ENCODE measurements at regions not wholly inside any gene's neighbourhood (a gene's known extent, or its start where the extent isn't known, plus 50 kb on each side); places are given as distances from the start of the nearest gene placed in this dataset.

DNA sequence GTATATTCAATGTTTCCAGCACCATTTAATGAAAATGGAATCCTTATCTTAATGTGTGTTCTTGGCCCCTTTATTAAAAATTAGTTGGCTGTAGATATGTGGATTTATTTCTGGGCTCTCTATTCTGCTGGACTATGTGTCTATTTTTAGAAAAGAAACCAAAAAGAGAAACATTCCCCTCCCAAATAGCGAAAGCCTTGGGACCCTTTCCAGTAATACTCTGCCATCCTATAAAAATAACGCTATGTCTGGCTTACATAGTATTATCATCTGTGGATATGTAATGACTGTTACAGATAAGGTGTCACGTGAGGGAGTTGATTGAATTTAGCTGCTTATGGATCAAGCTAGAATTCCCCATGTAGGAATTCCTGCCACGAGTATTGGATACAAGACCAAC is 279.3 kb upstream of the KIF2B start:
- no peaks in the 10 kb centered on the region for H3K27me3 Mint-ChIP-seq
- no peaks in the 10 kb centered on the region for H3K36me3 Mint-ChIP-seq (ENCODE audit: low read depth)
- no peaks in the 10 kb centered on the region for H3K4me1 Mint-ChIP-seq (ENCODE audit: low read depth)
- TF ChIP-seq, protein P1, sequence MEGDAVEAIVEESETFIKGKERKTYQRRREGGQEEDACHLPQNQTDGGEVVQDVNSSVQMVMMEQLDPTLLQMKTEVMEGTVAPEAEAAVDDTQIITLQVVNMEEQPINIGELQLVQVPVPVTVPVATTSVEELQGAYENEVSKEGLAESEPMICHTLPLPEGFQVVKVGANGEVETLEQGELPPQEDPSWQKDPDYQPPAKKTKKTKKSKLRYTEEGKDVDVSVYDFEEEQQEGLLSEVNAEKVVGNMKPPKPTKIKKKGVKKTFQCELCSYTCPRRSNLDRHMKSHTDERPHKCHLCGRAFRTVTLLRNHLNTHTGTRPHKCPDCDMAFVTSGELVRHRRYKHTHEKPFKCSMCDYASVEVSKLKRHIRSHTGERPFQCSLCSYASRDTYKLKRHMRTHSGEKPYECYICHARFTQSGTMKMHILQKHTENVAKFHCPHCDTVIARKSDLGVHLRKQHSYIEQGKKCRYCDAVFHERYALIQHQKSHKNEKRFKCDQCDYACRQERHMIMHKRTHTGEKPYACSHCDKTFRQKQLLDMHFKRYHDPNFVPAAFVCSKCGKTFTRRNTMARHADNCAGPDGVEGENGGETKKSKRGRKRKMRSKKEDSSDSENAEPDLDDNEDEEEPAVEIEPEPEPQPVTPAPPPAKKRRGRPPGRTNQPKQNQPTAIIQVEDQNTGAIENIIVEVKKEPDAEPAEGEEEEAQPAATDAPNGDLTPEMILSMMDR (IDR thresholded peaks at IDR 0.05): no peak
- ATAC-seq (no peak), DNase-seq (no peak)
- ChIA-PET CTCF (no interaction called here), POLR2A (interaction anchor here (0.5 kb wide), 1 partner anchor 112 kb away, joined by 5 read pairs; no protein-coding TSS in a partner anchor)
- H3K9me3 Mint-ChIP-seq: peaks cover 4% of the 10 kb centered on the region
- no peak overlapping the region for H3K27ac Mint-ChIP-seq
- H3K4me3 Mint-ChIP-seq: no peak overlapping the region
- intact Hi-C loops (cut with micrococcal nuclease): no loop called here

DNA sequence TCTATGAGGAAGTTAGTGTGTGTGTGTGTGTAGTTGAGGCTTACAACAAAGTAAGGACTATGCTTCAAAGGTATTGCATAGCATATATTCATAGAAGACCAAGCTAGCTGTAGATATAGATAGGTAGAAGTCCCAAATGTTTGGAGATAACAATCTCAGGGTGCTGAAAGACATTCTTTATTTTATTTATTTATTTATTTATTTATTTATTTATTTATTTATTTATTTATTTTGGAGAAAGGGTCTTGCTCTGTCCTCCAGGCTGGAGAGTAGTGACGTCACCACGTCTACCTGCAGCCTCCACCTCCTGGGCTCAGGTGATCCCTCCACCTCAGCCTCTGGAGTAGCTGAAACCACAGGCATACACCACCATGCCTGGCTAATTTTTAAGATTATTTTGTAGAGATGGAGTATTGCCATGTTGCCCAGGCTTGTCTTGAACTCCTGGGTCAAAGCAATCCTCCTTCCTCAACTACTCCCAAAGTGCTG is 284.6 kb upstream of the KIF2B start:
- no peaks in the 10 kb centered on the region for H3K4me1 Mint-ChIP-seq (ENCODE audit: low read depth)
- POLR2A ChIA-PET: no interaction called here
- DNase-seq: no peak

DNA sequence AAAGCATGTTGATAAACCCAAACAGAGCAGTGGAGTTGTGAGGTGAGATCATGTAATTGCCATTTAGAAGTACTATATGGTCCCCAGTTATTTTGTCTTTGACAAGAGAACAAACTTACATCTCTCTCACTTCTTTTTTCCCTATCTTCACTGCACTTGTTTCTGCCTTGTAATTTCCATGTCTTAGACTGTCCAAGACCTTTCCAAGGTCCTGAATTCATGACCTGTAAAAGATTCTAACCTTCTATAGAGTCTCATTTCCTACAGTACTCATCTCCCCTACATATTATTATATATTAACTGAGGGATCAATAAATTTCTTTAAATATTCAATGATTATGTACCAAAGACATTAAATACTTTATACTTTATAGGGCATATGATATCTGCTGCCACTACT is 295.3 kb upstream of the KIF2B start:
- no peak for ATAC-seq
- Mint-ChIP-seq H3K27ac (no peak overlapping the region), H3K4me1 (ENCODE audit: low read depth) (no peaks in the 10 kb centered on the region), H3K27me3 (no peaks in the 10 kb centered on the region), H3K4me3 (no peak overlapping the region), H3K36me3 (ENCODE audit: low read depth) (no peaks in the 10 kb centered on the region), H3K9me3 (peaks cover 15% of the 10 kb centered on the region)
- DNase-seq: no peak
- POLR2A ChIA-PET: no interaction called here
- CTCF ChIA-PET: no interaction called here
- intact Hi-C loops (cut with micrococcal nuclease): no loop called here
- TF ChIP-seq, protein P1 (IDR thresholded peaks at IDR 0.05): no peak

More for the DNA sequence above, 284.6 kb upstream of the KIF2B start:
- intact Hi-C loops (cut with micrococcal nuclease): no loop called here
- no peak for ATAC-seq
- H3K27me3 Mint-ChIP-seq: no peaks in the 10 kb centered on the region
- H3K36me3 Mint-ChIP-seq (ENCODE audit: low read depth): no peaks in the 10 kb centered on the region
- H3K4me3 Mint-ChIP-seq: no peak overlapping the region
- peaks cover 1% of the 10 kb centered on the region for H3K9me3 Mint-ChIP-seq
- TF ChIP-seq, protein P1 (IDR thresholded peaks at IDR 0.05): no peak
- CTCF ChIA-PET: no interaction called here
- no peak overlapping the region for H3K27ac Mint-ChIP-seq

DNA sequence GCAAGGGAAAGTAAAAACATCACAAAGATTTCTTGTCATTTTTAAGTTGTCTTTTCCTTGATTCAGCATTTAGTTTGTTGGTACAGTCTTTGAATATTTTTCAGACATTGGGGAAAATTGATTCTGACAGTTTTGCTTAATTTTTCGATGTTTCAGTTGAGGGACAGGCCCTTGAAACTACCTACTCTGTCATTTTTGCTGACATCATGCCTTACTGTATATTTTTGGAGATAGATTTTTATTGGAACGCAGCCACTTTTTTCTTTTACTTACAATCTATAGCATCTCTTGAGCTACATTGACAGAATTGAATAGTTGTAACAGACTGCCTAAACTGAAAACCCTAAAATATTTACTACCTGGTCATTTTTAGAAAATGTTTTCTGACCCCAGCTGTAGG is 297.1 kb upstream of the KIF2B start:
- H3K4me3 Mint-ChIP-seq: no peak overlapping the region
- H3K9me3 Mint-ChIP-seq: peaks cover 14% of the 10 kb centered on the region
- ATAC-seq (no peak), DNase-seq (no peak)
- TF ChIP-seq, protein P1 (IDR thresholded peaks at IDR 0.05): no peak
- H3K36me3 Mint-ChIP-seq (ENCODE audit: low read depth): no peaks in the 10 kb centered on the region
- ChIA-PET POLR2A (no interaction called here), CTCF (no interaction called here)
- no peaks in the 10 kb centered on the region for H3K27me3 Mint-ChIP-seq
- intact Hi-C loops (cut with micrococcal nuclease): no loop called here
- no peak overlapping the region for H3K27ac Mint-ChIP-seq
- no peaks in the 10 kb centered on the region for H3K4me1 Mint-ChIP-seq (ENCODE audit: low read depth)

DNA sequence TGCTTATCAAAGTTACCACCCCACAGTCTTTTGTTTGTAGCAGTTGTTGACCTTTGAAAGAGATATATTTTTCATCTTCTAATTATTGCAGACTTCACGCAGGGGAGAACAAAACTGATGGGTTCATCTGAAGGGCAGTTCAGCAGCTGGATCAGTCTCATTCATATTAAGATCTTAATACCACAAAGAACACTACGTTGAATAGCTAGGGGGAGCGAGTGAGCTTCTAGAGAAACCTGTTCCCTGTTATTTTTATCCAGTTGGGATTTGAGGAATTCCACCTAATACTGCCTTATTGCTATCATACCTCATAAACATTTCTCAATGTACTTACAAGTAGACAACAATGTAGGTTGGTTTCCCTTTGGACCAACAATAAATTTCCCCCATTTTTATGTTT is 306.1 kb upstream of the KIF2B start:
- no peak overlapping the region for H3K27ac Mint-ChIP-seq
- ChIA-PET CTCF (no interaction called here), POLR2A (no interaction called here)
- H3K9me3 Mint-ChIP-seq: peaks cover 13% of the 10 kb centered on the region
- H3K4me3 Mint-ChIP-seq: no peak overlapping the region
- no peaks in the 10 kb centered on the region for H3K27me3 Mint-ChIP-seq
- no peaks in the 10 kb centered on the region for H3K36me3 Mint-ChIP-seq (ENCODE audit: low read depth)
- TF ChIP-seq, protein P1 (IDR thresholded peaks at IDR 0.05): no peak
- DNase-seq: no peak
- ATAC-seq: no peak
- no peaks in the 10 kb centered on the region for H3K4me1 Mint-ChIP-seq (ENCODE audit: low read depth)
- intact Hi-C loops (cut with micrococcal nuclease): no loop called here

All from activated CD8-positive, alpha-beta T cell treated with anti-CD3 and anti-CD28 coated beads for 36 hours (primary cell).